ENCODE measurements at regions not wholly inside any gene's neighbourhood (a gene's known extent, or its start where the extent isn't known, plus 50 kb on each side); places are given as distances from the start of the nearest gene placed in this dataset.
"Not testable (repeated sequence)": the region's sequence is repeated elsewhere in the genome, so short reads cannot be mapped to it uniquely, and the experiment has no call there.

GRCh38 chr13:33352526-33352925, 67.0 kb upstream of the STARD13 start:
- no peak for TF ChIP-seq POLR2A (IDR thresholded peaks at IDR 0.05)
- TF ChIP-seq CTCF (IDR thresholded peaks at IDR 0.05) = no peak
- H3K4me1 ChIP-seq (replicated peaks) = no peaks in the 10 kb centered on the region
- no peaks in the 10 kb centered on the region for H3K27me3 ChIP-seq (replicated peaks; ENCODE audit: insufficient read depth)
- H3K27ac ChIP-seq = no peak overlapping the region
- no peaks in the 10 kb centered on the region for H3K36me3 ChIP-seq
- no peak for DNase-seq (ENCODE audit: low spot score)
- intact Hi-C loops (cut with DNase I) = no loop called here
- no peaks in the 10 kb centered on the region for H3K9me3 ChIP-seq
- H3K4me3 ChIP-seq = no peak overlapping the region
- 96% methylated on average over 5 of the region's 5 CpGs for WGBS

GRCh38 chr13:33353210-33353609, 67.7 kb upstream of the STARD13 start:
- no peaks in the 10 kb centered on the region for H3K36me3 ChIP-seq
- no peaks in the 10 kb centered on the region for H3K4me1 ChIP-seq (replicated peaks)
- no peak for TF ChIP-seq CTCF (IDR thresholded peaks at IDR 0.05)
- no peak for TF ChIP-seq POLR2A (IDR thresholded peaks at IDR 0.05)
- TF ChIP-seq POLR2AphosphoS5 (IDR thresholded peaks at IDR 0.05) = no peak
- no peak overlapping the region for H3K27ac ChIP-seq
- no peaks in the 10 kb centered on the region for H3K27me3 ChIP-seq (replicated peaks; ENCODE audit: insufficient read depth)
- DNase-seq (ENCODE audit: low spot score) = no peak
- no peaks in the 10 kb centered on the region for H3K9me3 ChIP-seq
- intact Hi-C loops (cut with DNase I) = no loop called here
- H3K4me3 ChIP-seq = no peak overlapping the region
- WGBS = 76% methylated on average over 4 of the region's 4 CpGs

GRCh38 chr13:33353646-33354045, 68.1 kb upstream of the STARD13 start:
- Histone ChIP-seq H3K27ac (no peak overlapping the region), H3K27me3 (replicated peaks; ENCODE audit: insufficient read depth) (no peaks in the 10 kb centered on the region), H3K4me1 (replicated peaks) (no peaks in the 10 kb centered on the region), H3K36me3 (no peaks in the 10 kb centered on the region), H3K9me3 (no peaks in the 10 kb centered on the region), H3K4me3 (no peak overlapping the region)
- intact Hi-C loops (cut with DNase I) = no loop called here
- WGBS = 88% methylated on average over 4 of the region's 4 CpGs
- DNase-seq (ENCODE audit: low spot score) = no peak
- TF ChIP-seq CTCF (IDR thresholded peaks at IDR 0.05) = no peak
- TF ChIP-seq POLR2AphosphoS5 (IDR thresholded peaks at IDR 0.05) = no peak
- TF ChIP-seq POLR2A (IDR thresholded peaks at IDR 0.05) = no peak

- no peak for DNase-seq (ENCODE audit: low spot score)
- no peaks in the 10 kb centered on the region for H3K9me3 ChIP-seq
- intact Hi-C loops (cut with DNase I) = no loop called here
- no peak overlapping the region for H3K27ac ChIP-seq
- H3K36me3 ChIP-seq = no peaks in the 10 kb centered on the region
- no peak for TF ChIP-seq POLR2AphosphoS5 (IDR thresholded peaks at IDR 0.05)
- TF ChIP-seq CTCF (IDR thresholded peaks at IDR 0.05) = no peak
- no peak for TF ChIP-seq POLR2A (IDR thresholded peaks at IDR 0.05)
- H3K27me3 ChIP-seq (replicated peaks; ENCODE audit: insufficient read depth) = no peaks in the 10 kb centered on the region
- H3K4me1 ChIP-seq (replicated peaks) = no peaks in the 10 kb centered on the region
- no peak overlapping the region for H3K4me3 ChIP-seq
- WGBS = 83% methylated on average over 6 of the region's 6 CpGs
Measured at GRCh38 chr13:33355201-33355895, 69.8 kb upstream of the STARD13 start.

- H3K4me3 ChIP-seq; H3K27ac ChIP-seq; H3K36me3 ChIP-seq; H3K9me3 ChIP-seq; H3K4me1 ChIP-seq (replicated peaks); DNase-seq (ENCODE audit: low spot score); H3K27me3 ChIP-seq (replicated peaks; ENCODE audit: insufficient read depth); intact Hi-C loops (cut with DNase I): not testable (repeated sequence)
- WGBS = 93% methylated on average over 15 of the region's 17 CpGs
Measured at GRCh38 chr13:33358076-33358475, 72.5 kb upstream of the STARD13 start.
